ENCODE measurements at regions not wholly inside any gene's neighbourhood (a gene's known extent, or its start where the extent isn't known, plus 50 kb on each side); places are given as distances from the start of the nearest gene placed in this dataset.

- TF ChIP-seq KLF1 (tag by site-specific recombination; IDR thresholded peaks at IDR 0.05) (no peak), ZNF140 (tag by site-specific recombination; IDR thresholded peaks at IDR 0.05) (no peak), ZNF362 (tag by site-specific recombination; IDR thresholded peaks at IDR 0.05) (no peak), ZNF629 (tag by site-specific recombination; IDR thresholded peaks at IDR 0.05) (no peak), ZNF302 (tag by site-specific recombination; IDR thresholded peaks at IDR 0.05; ENCODE audit: low read depth) (no peak), ZNF560 (tag by site-specific recombination; IDR thresholded peaks at IDR 0.05; ENCODE audit: borderline replicate concordance) (no peak), ZXDB (tag by site-specific recombination; IDR thresholded peaks at IDR 0.05) (no peak), KLF8 (tag by site-specific recombination; IDR thresholded peaks at IDR 0.05) (no peak), ZNF311 (tag by site-specific recombination; IDR thresholded peaks at IDR 0.05; ENCODE audit: borderline replicate concordance) (no peak)
These were observed 73.5 kb downstream of the PPP1R2C start (continued) for GRCh38 chrX:42704454-42704853.

- no peaks in the 10 kb centered on the region for H3K9me3 ChIP-seq (ENCODE audit: control insufficient read depth, insufficient read depth, low read depth, low read length)
- H3K27ac ChIP-seq (ENCODE audit: extremely low read depth, low read depth, low read length) = no peak overlapping the region
- no peak overlapping the region for H3K4me3 ChIP-seq (ENCODE audit: low read depth, low read length)
- no peaks in the 10 kb centered on the region for H3K36me3 ChIP-seq (ENCODE audit: control insufficient read depth in 2 of 2, insufficient read depth in 1 of 2, low read length in 2 of 2)
- no peak for TF ChIP-seq ZNF132 (tag by site-specific recombination; IDR thresholded peaks at IDR 0.05; ENCODE audit: borderline replicate concordance)
- no peak for TF ChIP-seq ZNF629 (tag by site-specific recombination; IDR thresholded peaks at IDR 0.05)
- no peak for TF ChIP-seq REPIN1 (tag by site-specific recombination; IDR thresholded peaks at IDR 0.05; ENCODE audit: low read depth)
- TF ChIP-seq, protein P1, sequence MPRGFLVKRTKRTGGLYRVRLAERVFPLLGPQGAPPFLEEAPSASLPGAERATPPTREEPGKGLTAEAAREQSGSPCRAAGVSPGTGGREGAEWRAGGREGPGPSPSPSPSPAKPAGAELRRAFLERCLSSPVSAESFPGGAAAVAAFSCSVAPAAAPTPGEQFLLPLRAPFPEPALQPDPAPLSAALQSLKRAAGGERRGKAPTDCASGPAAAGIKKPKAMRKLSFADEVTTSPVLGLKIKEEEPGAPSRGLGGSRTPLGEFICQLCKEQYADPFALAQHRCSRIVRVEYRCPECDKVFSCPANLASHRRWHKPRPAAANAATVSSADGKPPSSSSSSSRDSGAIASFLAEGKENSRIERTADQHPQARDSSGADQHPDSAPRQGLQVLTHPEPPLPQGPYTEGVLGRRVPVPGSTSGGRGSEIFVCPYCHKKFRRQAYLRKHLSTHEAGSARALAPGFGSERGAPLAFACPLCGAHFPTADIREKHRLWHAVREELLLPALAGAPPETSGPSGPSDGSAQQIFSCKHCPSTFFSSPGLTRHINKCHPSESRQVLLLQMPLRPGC (tag by site-specific recombination; IDR thresholded peaks at IDR 0.05) = no peak
- TF ChIP-seq ZNF473 (tag by site-specific recombination; IDR thresholded peaks at IDR 0.05) = no peak
- no peak for TF ChIP-seq ZSCAN16 (tag by site-specific recombination; IDR thresholded peaks at IDR 0.05)
- TF ChIP-seq ZBTB8A (tag by site-specific recombination; IDR thresholded peaks at IDR 0.05) = no peak
- no peak for TF ChIP-seq ZNF610 (tag by site-specific recombination; IDR thresholded peaks at IDR 0.05; ENCODE audit: borderline replicate concordance)
- no peak for TF ChIP-seq MZF1 (tag by site-specific recombination; IDR thresholded peaks at IDR 0.05; ENCODE audit: borderline replicate concordance)
- no peak for TF ChIP-seq ELK4 (IDR thresholded peaks at IDR 0.05; ENCODE audit: borderline replicate concordance, low read depth, low read length)
- no peak for TF ChIP-seq ZNF785 (tag by site-specific recombination; IDR thresholded peaks at IDR 0.05)
- TF ChIP-seq, protein P2, sequence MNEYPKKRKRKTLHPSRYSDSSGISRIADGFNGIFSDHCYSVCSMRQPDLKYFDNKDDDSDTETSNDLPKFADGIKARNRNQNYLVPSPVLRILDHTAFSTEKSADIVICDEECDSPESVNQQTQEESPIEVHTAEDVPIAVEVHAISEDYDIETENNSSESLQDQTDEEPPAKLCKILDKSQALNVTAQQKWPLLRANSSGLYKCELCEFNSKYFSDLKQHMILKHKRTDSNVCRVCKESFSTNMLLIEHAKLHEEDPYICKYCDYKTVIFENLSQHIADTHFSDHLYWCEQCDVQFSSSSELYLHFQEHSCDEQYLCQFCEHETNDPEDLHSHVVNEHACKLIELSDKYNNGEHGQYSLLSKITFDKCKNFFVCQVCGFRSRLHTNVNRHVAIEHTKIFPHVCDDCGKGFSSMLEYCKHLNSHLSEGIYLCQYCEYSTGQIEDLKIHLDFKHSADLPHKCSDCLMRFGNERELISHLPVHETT (tag by site-specific recombination; IDR thresholded peaks at IDR 0.05) = no peak
- no peak for TF ChIP-seq YY2 (tag by site-specific recombination; IDR thresholded peaks at IDR 0.05)
- TF ChIP-seq, protein P3, sequence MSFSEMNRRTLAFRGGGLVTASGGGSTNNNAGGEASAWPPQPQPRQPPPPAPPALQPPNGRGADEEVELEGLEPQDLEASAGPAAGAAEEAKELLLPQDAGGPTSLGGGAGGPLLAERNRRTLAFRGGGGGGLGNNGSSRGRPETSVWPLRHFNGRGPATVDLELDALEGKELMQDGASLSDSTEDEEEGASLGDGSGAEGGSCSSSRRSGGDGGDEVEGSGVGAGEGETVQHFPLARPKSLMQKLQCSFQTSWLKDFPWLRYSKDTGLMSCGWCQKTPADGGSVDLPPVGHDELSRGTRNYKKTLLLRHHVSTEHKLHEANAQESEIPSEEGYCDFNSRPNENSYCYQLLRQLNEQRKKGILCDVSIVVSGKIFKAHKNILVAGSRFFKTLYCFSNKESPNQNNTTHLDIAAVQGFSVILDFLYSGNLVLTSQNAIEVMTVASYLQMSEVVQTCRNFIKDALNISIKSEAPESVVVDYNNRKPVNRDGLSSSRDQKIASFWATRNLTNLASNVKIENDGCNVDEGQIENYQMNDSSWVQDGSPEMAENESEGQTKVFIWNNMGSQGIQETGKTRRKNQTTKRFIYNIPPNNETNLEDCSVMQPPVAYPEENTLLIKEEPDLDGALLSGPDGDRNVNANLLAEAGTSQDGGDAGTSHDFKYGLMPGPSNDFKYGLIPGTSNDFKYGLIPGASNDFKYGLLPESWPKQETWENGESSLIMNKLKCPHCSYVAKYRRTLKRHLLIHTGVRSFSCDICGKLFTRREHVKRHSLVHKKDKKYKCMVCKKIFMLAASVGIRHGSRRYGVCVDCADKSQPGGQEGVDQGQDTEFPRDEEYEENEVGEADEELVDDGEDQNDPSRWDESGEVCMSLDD (tag by site-specific recombination; IDR thresholded peaks at IDR 0.05) = no peak
- no peak for TF ChIP-seq HIC1 (tag by site-specific recombination; IDR thresholded peaks at IDR 0.05)
- TF ChIP-seq ZNF626 (tag by site-specific recombination; IDR thresholded peaks at IDR 0.05) = no peak
- ChIA-PET CTCF (no interaction called here), POLR2A (no interaction called here)
- H3K4me1 ChIP-seq (ENCODE audit: control insufficient read depth, insufficient read depth, low read length) = no peaks in the 10 kb centered on the region
These were observed 80.4 kb downstream of the PPP1R2C start for GRCh38 chrX:42697544-42697943.

All from HEK293 (cell line).